Stimulated activated CD4-positive, alpha-beta T cell treated with anti-CD3 and anti-CD28 coated beads, Interleukin-12 subunit alpha, Interleukin-12 subunit beta, amount 100 ng/mL, for 24 hours (primary cell): ENCODE measurements at regions not wholly inside any gene's neighbourhood (a gene's known extent, or its start where the extent isn't known, plus 50 kb on each side); places are given as distances from the start of the nearest gene placed in this dataset.
"Not testable (repeated sequence)": the region's sequence is repeated elsewhere in the genome, so short reads cannot be mapped to it uniquely, and the experiment has no call there.

Experiments used
- DNase-seq, 2 experiments: peaks; one replicate each; pipeline ENCODE4 v3.0.0-alpha.2; 2020; ENCODE audit warnings: low read depth in 2 of 2

DNA sequence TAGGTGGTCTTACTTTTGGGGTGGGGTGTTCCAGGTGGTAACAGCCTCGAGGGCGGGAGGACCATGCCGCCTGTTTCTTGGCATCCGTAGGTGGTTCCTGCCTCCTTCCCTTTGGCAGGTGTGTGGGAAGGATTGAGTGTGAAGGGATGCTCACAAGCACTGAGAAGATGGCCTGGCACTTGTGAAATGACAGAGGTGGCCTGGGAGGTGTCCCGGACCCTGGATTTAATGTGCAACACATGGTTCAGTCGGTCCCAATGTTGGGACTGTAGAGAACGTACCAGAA lies 165.8 kb upstream of the FOXF1 start:
- no peak for DNase-seq

DNA sequence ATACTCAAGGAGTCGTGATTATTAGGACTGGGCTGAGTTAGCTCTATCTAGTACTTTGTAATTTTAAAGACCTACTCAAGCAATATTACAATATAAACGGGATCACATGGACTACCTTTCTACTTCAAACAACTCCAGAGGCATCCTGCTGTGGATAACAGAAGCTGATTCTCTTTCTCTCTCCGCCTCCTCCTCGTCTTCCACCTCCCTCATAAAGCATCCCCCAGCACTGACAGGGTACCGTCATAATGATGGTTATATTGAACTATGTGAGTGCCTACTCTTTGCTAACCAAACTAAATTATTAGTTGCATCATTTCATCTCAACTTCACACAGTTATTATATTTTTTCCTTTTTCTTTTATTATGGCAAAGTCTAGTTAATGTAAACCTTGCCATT lies 165.4 kb upstream of the FOXF1 start:
- no peak for DNase-seq

- DNase-seq, result no peak
Measured at GRCh38 chr16:86345516-86345915, 164.8 kb upstream of the FOXF1 start.

DNA sequence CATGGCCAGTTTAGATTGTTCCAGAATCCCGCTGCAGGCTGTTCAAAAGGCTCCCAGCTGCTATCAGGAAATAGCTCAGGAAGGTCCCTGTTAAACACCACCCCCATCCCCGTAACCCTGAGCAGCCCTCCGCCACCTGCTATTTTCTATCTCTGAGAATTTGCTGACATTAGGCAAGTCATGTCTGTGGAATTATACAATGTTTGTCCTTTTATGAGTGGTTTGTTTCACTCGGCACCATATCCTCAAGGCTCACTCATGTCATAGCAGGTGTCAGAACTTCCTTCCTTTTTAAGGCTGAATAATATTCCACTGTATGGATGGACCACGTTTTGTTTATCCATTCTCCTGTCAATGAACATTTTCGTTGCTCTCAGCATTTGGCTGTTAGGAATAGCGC lies 164.3 kb upstream of the FOXF1 start:
- DNase-seq, result no peak

- DNase-seq, result no peak
Measured at GRCh38 chr16:86347090-86347489, 163.2 kb upstream of the FOXF1 start.

DNA sequence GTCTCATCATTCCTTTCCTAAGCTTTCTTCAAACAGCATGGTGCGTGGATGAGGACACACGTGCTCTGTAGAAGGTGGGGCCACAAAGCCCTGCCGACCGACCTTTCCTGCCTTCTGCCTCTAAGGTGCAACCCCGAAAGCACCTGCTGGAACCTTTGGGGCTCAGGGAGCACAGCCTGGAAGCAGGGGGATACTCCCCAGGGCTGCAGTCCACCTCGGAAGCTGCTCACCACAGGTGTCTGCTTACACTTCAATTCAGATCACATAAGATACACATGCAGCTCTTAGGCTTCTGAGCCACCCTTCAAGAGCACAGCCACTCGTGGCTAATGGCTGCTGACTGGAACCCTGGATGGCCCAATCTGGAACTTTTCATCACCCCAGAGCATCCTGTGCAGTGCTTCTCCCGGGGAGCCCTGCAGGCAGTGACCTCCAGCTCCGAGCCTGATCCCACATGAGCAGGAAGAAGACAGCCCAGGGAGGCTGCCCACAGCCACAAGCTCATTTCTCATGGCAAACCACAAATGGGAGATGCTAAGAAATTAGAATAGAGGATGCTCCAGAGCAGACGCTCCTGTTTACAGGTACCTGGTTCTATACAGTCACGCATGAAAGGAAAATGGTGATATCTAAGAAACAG lies 162.3 kb upstream of the FOXF1 start:
- DNase-seq, result no peak

GRCh38 chr16:86349338-86349900 lies 160.9 kb upstream of the FOXF1 start:
- DNase-seq, result no peak

- no peak for DNase-seq
Measured at GRCh38 chr16:86350289-86350688, 160.0 kb upstream of the FOXF1 start.

DNA sequence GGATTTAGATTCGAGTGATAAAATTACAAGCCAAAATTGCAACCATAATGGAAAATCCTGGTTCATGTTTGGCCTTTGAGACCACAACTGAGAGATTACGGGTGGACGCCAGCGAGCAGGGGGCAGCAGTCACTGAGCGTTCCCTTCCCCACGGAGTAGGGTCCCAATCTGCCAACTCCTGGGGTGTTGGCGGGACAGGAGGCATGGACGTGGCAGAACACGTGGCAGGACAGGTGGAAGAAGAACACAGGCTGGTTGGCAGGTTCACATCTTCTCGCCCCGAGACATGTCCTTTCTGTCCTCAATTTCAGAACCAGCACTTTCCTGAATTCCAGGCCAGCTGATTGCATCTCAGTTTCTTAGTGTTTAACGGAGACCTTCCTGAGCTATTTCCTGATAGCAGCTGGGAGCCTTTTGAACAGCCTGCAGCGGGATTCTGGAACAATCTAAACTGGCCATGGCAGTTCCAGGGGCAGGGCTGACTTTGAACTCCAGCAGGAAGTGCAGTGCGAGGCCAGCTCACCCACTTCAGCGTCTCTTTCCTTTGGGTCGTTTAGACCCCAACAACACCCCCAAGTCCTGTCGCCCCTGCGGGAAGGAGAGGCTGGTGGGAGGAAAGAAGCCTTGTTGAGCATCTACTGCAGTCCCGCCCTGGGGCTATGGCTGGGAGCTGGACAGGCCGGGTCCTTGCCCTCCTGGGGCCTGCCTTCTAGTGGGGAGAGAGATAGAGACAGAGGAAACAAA lies 159.1 kb upstream of the FOXF1 start:
- DNase-seq, result no peak

- not testable (repeated sequence) for DNase-seq
Measured at GRCh38 chr16:86351785-86352139, 158.6 kb upstream of the FOXF1 start.

- DNase-seq, result no peak
Measured at GRCh38 chr16:86353148-86353547, 157.2 kb upstream of the FOXF1 start.

GRCh38 chr16:86353948-86354347 lies 156.4 kb upstream of the FOXF1 start:
- no peak for DNase-seq

- no peak for DNase-seq
Measured at GRCh38 chr16:86354641-86355513, 155.4 kb upstream of the FOXF1 start.

- no peak for DNase-seq
Measured at GRCh38 chr16:86355531-86355930, 154.8 kb upstream of the FOXF1 start.

DNA sequence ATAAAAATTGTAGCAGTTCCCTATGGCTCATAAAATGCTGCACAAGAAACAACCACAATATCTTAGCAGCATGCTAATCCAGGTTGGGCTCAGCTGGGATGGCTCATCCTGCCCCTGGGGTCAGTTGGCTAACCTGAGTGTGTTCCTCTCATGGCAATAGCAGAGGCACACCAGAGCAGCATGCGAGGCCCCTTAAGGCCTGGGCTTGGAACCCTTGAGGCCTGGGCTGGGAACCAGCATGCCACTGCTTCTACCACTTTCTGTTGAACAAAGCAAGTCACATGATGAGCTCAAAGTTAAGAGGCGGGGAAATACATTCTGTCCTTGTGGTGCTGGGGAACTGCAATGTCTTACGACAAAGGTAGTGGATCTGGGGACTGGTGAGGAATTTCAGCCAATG lies 154.4 kb upstream of the FOXF1 start:
- DNase-seq, result no peak

GRCh38 chr16:86356804-86357203 lies 153.5 kb upstream of the FOXF1 start:
- DNase-seq, result no peak

GRCh38 chr16:86357303-86357702 lies 153.0 kb upstream of the FOXF1 start:
- DNase-seq, result no peak

GRCh38 chr16:86357950-86358349 lies 152.4 kb upstream of the FOXF1 start:
- DNase-seq, result no peak

DNA sequence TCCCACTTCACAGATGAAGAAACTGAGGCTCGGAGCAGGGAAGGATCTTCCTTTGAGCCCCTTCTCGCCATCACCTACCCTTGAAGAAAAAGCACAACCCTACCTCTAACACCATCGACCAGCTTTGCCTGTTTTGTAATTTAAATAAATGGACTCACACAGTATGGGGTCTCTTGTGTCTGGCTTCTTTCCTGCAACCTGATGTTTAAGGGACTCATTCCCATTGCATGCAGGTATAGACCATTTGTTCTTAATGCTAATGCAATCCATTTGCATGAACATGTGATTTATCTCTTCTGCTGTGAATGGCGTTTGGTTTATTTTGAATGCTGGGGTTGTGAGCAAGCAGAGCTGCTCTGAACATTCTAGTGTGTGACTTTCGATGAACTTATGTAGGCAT lies 150.8 kb upstream of the FOXF1 start:
- no peak for DNase-seq

DNA sequence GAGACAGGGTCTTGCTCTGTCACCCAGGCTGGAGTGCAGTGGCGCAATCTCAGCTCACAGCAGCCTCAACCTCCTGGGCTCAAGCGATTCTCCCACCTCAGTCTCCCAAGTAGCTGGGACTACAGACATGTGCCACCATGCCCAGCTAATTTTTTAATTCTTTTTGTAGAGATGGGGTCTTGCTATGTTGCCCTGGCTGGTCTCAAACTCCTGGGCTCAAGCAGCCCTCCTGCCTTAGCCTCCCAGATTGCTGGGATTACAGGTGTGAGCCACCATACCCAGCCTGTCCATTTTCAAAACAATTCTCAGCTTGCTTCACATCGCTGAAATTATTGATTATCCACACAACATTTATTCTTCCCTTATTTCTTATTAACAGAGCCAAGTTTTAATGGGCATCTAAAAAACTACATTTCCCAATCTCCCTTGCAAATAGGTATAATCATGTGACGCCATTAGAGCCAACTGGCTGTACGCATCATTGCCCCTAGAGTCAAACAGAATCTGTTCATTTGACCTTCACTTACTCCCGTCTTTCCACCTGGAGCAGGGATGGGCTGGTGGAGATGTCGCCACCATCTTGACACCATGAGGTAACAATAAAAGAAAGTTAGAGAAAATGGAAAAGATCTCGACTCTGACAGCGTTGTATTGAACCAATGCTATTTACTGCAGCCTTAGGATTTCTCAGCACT lies 148.0 kb upstream of the FOXF1 start:
- no peak for DNase-seq

DNA sequence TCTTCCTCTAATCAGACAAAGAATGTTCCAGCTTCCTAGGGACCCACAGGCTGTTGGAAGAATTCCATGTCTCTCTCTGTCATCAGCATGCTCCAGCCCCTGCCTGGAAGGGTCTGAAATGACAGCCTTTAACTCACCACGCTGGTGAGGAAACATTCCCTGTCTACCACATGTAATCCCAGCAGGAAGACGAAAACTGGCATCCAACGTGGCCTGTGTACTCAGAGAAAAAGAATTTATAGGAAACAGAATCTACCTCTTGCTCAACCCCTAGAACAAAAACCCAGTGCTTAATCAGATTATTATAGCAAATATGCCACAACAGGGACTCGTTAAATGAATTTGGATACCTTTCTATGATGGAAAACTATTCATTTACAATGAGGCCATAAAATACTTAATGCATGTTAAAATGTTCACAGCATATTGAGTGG lies 147.3 kb upstream of the FOXF1 start:
- DNase-seq, result no peak
